GM23338 (cell line): ENCODE measurements at regions not wholly inside any gene's neighbourhood (a gene's known extent, or its start where the extent isn't known, plus 50 kb on each side); places are given as distances from the start of the nearest gene placed in this dataset.

Source experiments
- ATAC-seq: fragments of 200-7000 bp; cut with Tn5 transposase; 3 replicates; pipeline ENCODE4 v1.9.1; 2020
- DNase-seq: peaks from one replicate; pipeline ENCODE4 v3.0.0-alpha.2; 2015; ENCODE audit warnings: low spot score
- H2AFZ ChIP-seq: fragments of 200-600 bp; sonication (generic); 2 replicates; pipeline ENCODE4 v1.8.0; 2016; ENCODE audit warnings: antibody characterized with exemption, mild to moderate bottlenecking, moderate library complexity
- H3F3A ChIP-seq: fragments of 200-600 bp; sonication (generic); replicated peaks from 2 replicates; pipeline ENCODE4 v1.8.0; 2017; ENCODE audit warnings: antibody characterized with exemption, mixed run types, low read depth
- H3K27ac ChIP-seq: fragments of 200-600 bp; sonication (generic); 2 replicates; pipeline ENCODE4 v1.6.1; 2016; ENCODE audit warnings: low read depth
- H3K27me3 ChIP-seq: fragments of 200-600 bp; sonication (generic); 2 replicates; pipeline ENCODE4 v1.8.0; 2016; ENCODE audit warnings: mild to moderate bottlenecking, mixed run types, moderate library complexity; ENCODE audit not compliant: insufficient read depth
- H3K36me3 ChIP-seq: fragments of 200-600 bp; sonication (generic); 2 replicates; pipeline ENCODE4 v1.8.0; 2016; ENCODE audit warnings: mild to moderate bottlenecking; ENCODE audit not compliant: insufficient read depth
- H3K4me1 ChIP-seq: fragments of 200-600 bp; sonication (generic); 2 replicates; pipeline ENCODE4 v1.8.0; 2016; ENCODE audit warnings: mild to moderate bottlenecking, moderate library complexity; ENCODE audit not compliant: insufficient read depth
- H3K4me2 ChIP-seq: fragments of 200-600 bp; sonication (generic); 2 replicates; pipeline ENCODE4 v1.7.1; 2017; ENCODE audit warnings: mixed run types
- H3K4me3 ChIP-seq: fragments of 200-600 bp; sonication (generic); 2 replicates; pipeline ENCODE4 v1.6.1; 2016; ENCODE audit warnings: mixed run types
- H3K79me2 ChIP-seq: fragments of 200-600 bp; sonication (generic); replicated peaks from 2 replicates; pipeline ENCODE4 v1.8.0; 2017; ENCODE audit warnings: mild to moderate bottlenecking; ENCODE audit not compliant: insufficient read depth
- H3K9me2 ChIP-seq: fragments of 200-600 bp; sonication (generic); 2 replicates; pipeline ENCODE4 v1.8.0; 2017; ENCODE audit not compliant: insufficient read depth
- H4K20me1 ChIP-seq: fragments of 200-600 bp; sonication (generic); replicated peaks from 2 replicates; pipeline ENCODE4 v1.8.0; 2017; ENCODE audit warnings: mild to moderate bottlenecking; ENCODE audit not compliant: insufficient read depth
- H3K27ac Mint-ChIP-seq: 2 replicates; pipeline ENCODE4 v1.8.0; 2020; ENCODE audit warnings: inconsistent platforms, mild to moderate bottlenecking, moderate library complexity, mixed read lengths
- H3K27me3 Mint-ChIP-seq: 3 replicates; pipeline ENCODE4 v1.8.0; 2022; ENCODE audit warnings: low read depth, mild to moderate bottlenecking, moderate library complexity, mixed read lengths, inconsistent platforms; ENCODE audit not compliant: insufficient read depth, poor library complexity
- H3K36me3 Mint-ChIP-seq: 3 replicates; pipeline ENCODE4 v1.8.0; 2021; ENCODE audit warnings: low read depth, mild to moderate bottlenecking, inconsistent platforms, moderate library complexity, mixed read lengths
- H3K4me1 Mint-ChIP-seq: 3 replicates; pipeline ENCODE4 v1.8.0; 2020; ENCODE audit warnings: mild to moderate bottlenecking, inconsistent platforms, mixed read lengths
- H3K4me3 Mint-ChIP-seq: 3 replicates; pipeline ENCODE4 v1.8.0; 2021; ENCODE audit warnings: moderate library complexity, mild to moderate bottlenecking, inconsistent platforms, mixed read lengths
- H3K9me3 Mint-ChIP-seq: 3 replicates; pipeline ENCODE4 v1.8.0; 2020; ENCODE audit warnings: moderate library complexity, mild to moderate bottlenecking, inconsistent platforms, mixed read lengths
- CREB1 ChIP-seq: fragments of 250-450 bp; sonication (Bioruptor Pico); IDR thresholded peaks from 2 replicates; pipeline ENCODE4 v1.5.0; 2020; ENCODE audit warnings: low read depth, mild to moderate bottlenecking, moderate library complexity
- CTCF ChIP-seq, 2 experiments: fragments of 200-600 bp in 1 of 2; sonication (generic) in 1 of 2; conservative IDR thresholded peaks; 2 replicates each; pipeline versions ENCODE4 v1.5.1 to v1.6.1; 2016 to 2017; ENCODE audit warnings: antibody characterized with exemption in 2 of 2, low read depth in 2 of 2, mild to moderate bottlenecking in 2 of 2, moderate library complexity in 1 of 2
- ETS1 ChIP-seq: IDR thresholded peaks from 2 replicates; pipeline ENCODE4 v1.6.1; 2016; ENCODE audit warnings: antibody characterized with exemption
- EZH2 ChIP-seq: fragments of 200-600 bp; sonication (generic); IDR thresholded peaks from one replicate; pipeline ENCODE4 v1.8.0; 2017; ENCODE audit warnings: antibody characterized with exemption, mild to moderate bottlenecking, low read depth; ENCODE audit not compliant: unreplicated experiment
- EZH2phosphoT487 ChIP-seq: fragments of 200-600 bp; sonication (generic); IDR thresholded peaks from one replicate; pipeline ENCODE4 v1.8.1; 2018; ENCODE audit warnings: antibody characterized with exemption; ENCODE audit not compliant: unreplicated experiment
- JUNB ChIP-seq: IDR thresholded peaks from one replicate; pipeline ENCODE4 v1.6.1; 2016; ENCODE audit warnings: antibody characterized with exemption; ENCODE audit not compliant: unreplicated experiment
- NANOG ChIP-seq: IDR thresholded peaks from 2 replicates; pipeline ENCODE4 v1.6.1; 2016; ENCODE audit warnings: antibody characterized with exemption, borderline replicate concordance
- POLR2AphosphoS5 ChIP-seq: IDR thresholded peaks from 2 replicates; pipeline ENCODE4 v1.6.1; 2016; ENCODE audit warnings: antibody characterized with exemption, low read depth
- REST ChIP-seq: IDR thresholded peaks from one replicate; pipeline ENCODE4 v1.6.1; 2018; ENCODE audit warnings: antibody characterized with exemption; ENCODE audit not compliant: unreplicated experiment
- STAT1 ChIP-seq: IDR thresholded peaks from one replicate; pipeline ENCODE4 v1.6.1; 2016; ENCODE audit warnings: antibody characterized with exemption; ENCODE audit not compliant: unreplicated experiment
- ZNF114 ChIP-seq: fragments of 250-450 bp; sonication (Bioruptor Pico); IDR thresholded peaks from 2 replicates; pipeline ENCODE4 v1.5.0; 2020; ENCODE audit warnings: mild to moderate bottlenecking, moderate library complexity
- ZNF331 ChIP-seq: fragments of 250-450 bp; sonication (Bioruptor Pico); IDR thresholded peaks from 2 replicates; pipeline ENCODE4 v1.5.0; 2020; ENCODE audit warnings: low read depth, mild to moderate bottlenecking, moderate library complexity
- ZNF462 ChIP-seq: fragments of 250-450 bp; sonication (Bioruptor Pico); IDR thresholded peaks from 2 replicates; pipeline ENCODE4 v1.5.0; 2020; ENCODE audit warnings: mild to moderate bottlenecking, moderate library complexity

GRCh38 chr1:14014929-14015328 lies 314.9 kb downstream of the PRDM2 start:
- Mint-ChIP-seq H3K27ac (no peak overlapping the region), H3K4me1 (peaks cover 16% of the 10 kb centered on the region; the same call in 2 of the 3 replicates), H3K27me3 (no peaks in the 10 kb centered on the region), H3K36me3 (no peaks in the 10 kb centered on the region; the same call in 1 of the 3 replicates), H3K9me3 (peaks cover 9% of the 10 kb centered on the region; the same call in 1 of the 3 replicates), H3K4me3 (no peak overlapping the region)
- H3K27ac ChIP-seq: no peak overlapping the region
- H3K27me3 ChIP-seq: no peaks in the 10 kb centered on the region
- peaks cover 6% of the 10 kb centered on the region for H3K9me2 ChIP-seq
- no peak overlapping the region for H3K4me2 ChIP-seq
- H3K36me3 ChIP-seq: no peaks in the 10 kb centered on the region
- no peaks in the 10 kb centered on the region for H3F3A ChIP-seq
- peaks cover 12% of the 10 kb centered on the region for H3K4me1 ChIP-seq
- no peak for ATAC-seq
- no peaks in the 10 kb centered on the region for H3K79me2 ChIP-seq
- H3K4me3 ChIP-seq: no peak overlapping the region
- no peak for TF ChIP-seq CREB1 (CRISPR knock-in tag)
- no peak for TF ChIP-seq JUNB
- TF ChIP-seq REST: no peak
- no peak for TF ChIP-seq EZH2phosphoT487
- no peak for TF ChIP-seq CTCF (conservative IDR thresholded peaks at IDR 0.05; ENCODE audit: low read depth in 2 of 2)
- no peak for TF ChIP-seq STAT1
- no peak for TF ChIP-seq EZH2
- no peak for TF ChIP-seq POLR2AphosphoS5
- TF ChIP-seq ETS1: no peak
- no peak for TF ChIP-seq NANOG
- TF ChIP-seq ZNF331 (CRISPR knock-in tag): no peak
- no peak for TF ChIP-seq ZNF114 (CRISPR knock-in tag)
- TF ChIP-seq ZNF462 (CRISPR knock-in tag): no peak
- H2AFZ ChIP-seq: no peak overlapping the region
- no peak for DNase-seq
- no peaks in the 10 kb centered on the region for H4K20me1 ChIP-seq
